Glomerular visceral epithelial cell (primary cell): ENCODE measurements at regions not wholly inside any gene's neighbourhood (a gene's known extent, or its start where the extent isn't known, plus 50 kb on each side); places are given as distances from the start of the nearest gene placed in this dataset.
"Not testable (repeated sequence)": the region's sequence is repeated elsewhere in the genome, so short reads cannot be mapped to it uniquely, and the experiment has no call there.

Experiments
- DNase-seq: peaks from one replicate; pipeline ENCODE4 v3.0.0-alpha.2; 2016; ENCODE audit errors: extremely low spot score

GRCh38 chr13:40338217-40338616, 328.2 kb downstream of the FOXO1 start:
- no peak for DNase-seq

GRCh38 chr13:40340368-40341095, 325.9 kb downstream of the FOXO1 start:
- no peak for DNase-seq

- no peak for DNase-seq
Observed at GRCh38 chr13:40341096-40341471, 325.4 kb downstream of the FOXO1 start.

GRCh38 chr13:40341501-40341900, 324.9 kb downstream of the FOXO1 start:
- no peak for DNase-seq

- no peak for DNase-seq
Observed at GRCh38 chr13:40342461-40342860, 324.0 kb downstream of the FOXO1 start.

GRCh38 chr13:40342901-40343300, 323.5 kb downstream of the FOXO1 start:
- no peak for DNase-seq

- no peak for DNase-seq
Observed at GRCh38 chr13:40343550-40344269, 322.7 kb downstream of the FOXO1 start.

- no peak for DNase-seq
Observed at GRCh38 chr13:40344270-40345148, 321.9 kb downstream of the FOXO1 start.

- no peak for DNase-seq
Observed at GRCh38 chr13:40345149-40345514, 321.3 kb downstream of the FOXO1 start.

- no peak for DNase-seq
Observed at GRCh38 chr13:40345654-40346372, 320.6 kb downstream of the FOXO1 start.

GRCh38 chr13:40346592-40346991, 319.8 kb downstream of the FOXO1 start:
- no peak for DNase-seq

- no peak for DNase-seq
Observed at GRCh38 chr13:40348096-40348679, 318.3 kb downstream of the FOXO1 start.

- no peak for DNase-seq
Observed at GRCh38 chr13:40350283-40350992, 316.0 kb downstream of the FOXO1 start.

GRCh38 chr13:40351537-40352379, 314.7 kb downstream of the FOXO1 start:
- no peak for DNase-seq

GRCh38 chr13:40352380-40352778, 314.1 kb downstream of the FOXO1 start:
- DNase-seq = no peak

GRCh38 chr13:40352802-40353562, 313.5 kb downstream of the FOXO1 start:
- DNase-seq = no peak

- DNase-seq = no peak
Observed at GRCh38 chr13:40355126-40355724, 311.2 kb downstream of the FOXO1 start.

- no peak for DNase-seq
Observed at GRCh38 chr13:40356011-40356410, 310.4 kb downstream of the FOXO1 start.

GRCh38 chr13:40356458-40356857, 310.0 kb downstream of the FOXO1 start:
- not testable (repeated sequence) for DNase-seq
